OCI-LY7 (cell line): ENCODE measurements at regions not wholly inside any gene's neighbourhood (a gene's known extent, or its start where the extent isn't known, plus 50 kb on each side); places are given as distances from the start of the nearest gene placed in this dataset.

Experiments
- CTCF ChIP-seq: fragments of 200-600 bp; sonication (generic); conservative IDR thresholded peaks from 2 replicates; pipeline ENCODE4 v1.5.1; 2014; ENCODE audit warnings: mild to moderate bottlenecking, antibody characterized with exemption, low read length, moderate library complexity, mixed read lengths
- EZH2phosphoT487 ChIP-seq: fragments of 200-600 bp; sonication (generic); IDR thresholded peaks from 2 replicates; pipeline ENCODE4 v1.6.1; 2018; ENCODE audit warnings: low read depth, borderline replicate concordance, mild to moderate bottlenecking, mixed run types, antibody characterized with exemption, low read length, moderate library complexity, mixed read lengths

DNA sequence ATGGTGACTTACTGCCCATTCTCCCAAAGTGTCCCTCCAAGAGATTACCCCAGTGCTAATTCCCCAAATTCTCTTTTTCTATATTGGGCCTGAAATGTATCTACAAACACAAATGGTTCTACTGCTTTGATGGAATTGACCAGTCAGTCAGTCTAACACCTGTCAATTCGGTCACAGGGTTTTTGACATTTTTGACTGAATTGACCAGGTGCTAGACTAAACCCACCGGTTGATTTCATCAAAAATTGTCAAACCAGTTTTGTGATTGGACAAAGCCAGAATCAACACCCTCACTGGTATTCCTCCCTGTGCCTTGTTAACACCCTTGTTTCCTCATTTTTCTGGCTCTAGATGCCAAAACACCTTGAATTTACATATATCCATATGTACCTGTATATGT, 398.4 kb upstream of the NR2F2 start:
- TF ChIP-seq CTCF (no peak), EZH2phosphoT487 (no peak)
